Ovary (tissue), 7 donors: ENCODE measurements at regions not wholly inside any gene's neighbourhood (a gene's known extent, or its start where the extent isn't known, plus 50 kb on each side); places are given as distances from the start of the nearest gene placed in this dataset.

Experiments
- DNase-seq, 5 donors: peaks; one replicate each; pipeline ENCODE4 v3.0.0-alpha.2; 2019 to 2020
- H3K27ac ChIP-seq, 2 donors: fragments of 200-600 bp; one replicate each; pipeline versions ENCODE4 v1.5.1 to v1.8.0; 2019 to 2022
- H3K27me3 ChIP-seq: fragments of 200-600 bp; one replicate; pipeline ENCODE4 v1.8.0; 2022
- H3K36me3 ChIP-seq: fragments of 200-600 bp; sonication (generic); one replicate; pipeline ENCODE4 v1.5.1; 2019
- H3K4me1 ChIP-seq: one replicate; pipeline ENCODE4 v1.8.1; 2013; ENCODE audit warnings: mild to moderate bottlenecking, moderate library complexity; ENCODE audit not compliant: insufficient read depth
- H3K4me3 ChIP-seq: fragments of 200-600 bp; sonication (generic); one replicate; pipeline ENCODE4 v1.5.1; 2017
- H3K9me3 ChIP-seq, 2 donors: fragments of 200-600 bp in 1 of 2; sonication (generic) in 1 of 2; one replicate each; pipeline versions ENCODE4 v1.5.1 to v1.8.1; 2013 to 2019; ENCODE audit warnings: mild to moderate bottlenecking in 1 of 2, moderate library complexity in 1 of 2
- EP300 ChIP-seq: sonication (generic); formaldehyde crosslinking; IDR thresholded peaks from one replicate; pipeline ENCODE4 v1.6.1; 2017; ENCODE audit warnings: antibody characterized with exemption
- POLR2A ChIP-seq: fragments of 450-650 bp; IDR thresholded peaks from one replicate; pipeline ENCODE4 v1.6.1; 2017; ENCODE audit warnings: antibody characterized with exemption, mild to moderate bottlenecking, moderate library complexity
- WGBS, 3 donors: extraction: QIAGEN DNeasy Blood & Tissue Kit in 1 of 3; methylation state at CpG; one replicate each; pipeline versions ENCODE4 v1.1.5 to v1.1.7; 2013 to 2017; 5-methylcytosine and 5-hydroxymethylcytosine counted together
- intact Hi-C, 4 donors: fragments of 100-400 bp; cut with DNase I; formaldehyde crosslinking; loops; one replicate each; pipeline versions ENCODE4 v1.11.0 to v1.15.1; 2022 to 2023
- TF ChIP-seq, protein P1 (sequence below), 3 donors: fragments of 450-650 bp in 2 of 3; fragments of 200-600 bp in 1 of 3; IDR thresholded peaks; one replicate each; pipeline versions ENCODE4 v1.5.1 to v1.8.0; 2016 to 2022; ENCODE audit warnings: antibody characterized with exemption in 3 of 3, mild to moderate bottlenecking in 1 of 3
- donor health status: DM: no; HTN: no; CAD: no; lungs with moderate emphysema.
- donor health status: DM: no; HTN: no; CAD: no.
- donor health status: Bipolar disorder and iron deficiency.
- donor health status: DM: no; HTN: no; CAD: no.
- donor health status: DM: yes; HTN: yes; CAD: no.

GRCh38 chr6:165807249-165807960 lies 144.4 kb upstream of the PDE10A start:
- Histone ChIP-seq H3K27me3 (no peaks in the 10 kb centered on the region), H3K27ac (no peak overlapping the region), H3K36me3 (no peaks in the 10 kb centered on the region), H3K4me3 (no peak overlapping the region), H3K4me1 (peaks cover 4% of the 10 kb centered on the region), H3K9me3 (peaks cover 0 to 4% of the 10 kb centered on the region in 2 donors)
- DNase-seq = no peak
- intact Hi-C loops = no loop called here
- WGBS, 3 donors = 29 to 53% (median 37%) methylated on average over 10 of the region's 10 CpGs
- no peak for TF ChIP-seq POLR2A
- TF ChIP-seq, protein P1, sequence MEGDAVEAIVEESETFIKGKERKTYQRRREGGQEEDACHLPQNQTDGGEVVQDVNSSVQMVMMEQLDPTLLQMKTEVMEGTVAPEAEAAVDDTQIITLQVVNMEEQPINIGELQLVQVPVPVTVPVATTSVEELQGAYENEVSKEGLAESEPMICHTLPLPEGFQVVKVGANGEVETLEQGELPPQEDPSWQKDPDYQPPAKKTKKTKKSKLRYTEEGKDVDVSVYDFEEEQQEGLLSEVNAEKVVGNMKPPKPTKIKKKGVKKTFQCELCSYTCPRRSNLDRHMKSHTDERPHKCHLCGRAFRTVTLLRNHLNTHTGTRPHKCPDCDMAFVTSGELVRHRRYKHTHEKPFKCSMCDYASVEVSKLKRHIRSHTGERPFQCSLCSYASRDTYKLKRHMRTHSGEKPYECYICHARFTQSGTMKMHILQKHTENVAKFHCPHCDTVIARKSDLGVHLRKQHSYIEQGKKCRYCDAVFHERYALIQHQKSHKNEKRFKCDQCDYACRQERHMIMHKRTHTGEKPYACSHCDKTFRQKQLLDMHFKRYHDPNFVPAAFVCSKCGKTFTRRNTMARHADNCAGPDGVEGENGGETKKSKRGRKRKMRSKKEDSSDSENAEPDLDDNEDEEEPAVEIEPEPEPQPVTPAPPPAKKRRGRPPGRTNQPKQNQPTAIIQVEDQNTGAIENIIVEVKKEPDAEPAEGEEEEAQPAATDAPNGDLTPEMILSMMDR (IDR thresholded peaks at IDR 0.05) = no peak
- TF ChIP-seq EP300 = no peak

DNA sequence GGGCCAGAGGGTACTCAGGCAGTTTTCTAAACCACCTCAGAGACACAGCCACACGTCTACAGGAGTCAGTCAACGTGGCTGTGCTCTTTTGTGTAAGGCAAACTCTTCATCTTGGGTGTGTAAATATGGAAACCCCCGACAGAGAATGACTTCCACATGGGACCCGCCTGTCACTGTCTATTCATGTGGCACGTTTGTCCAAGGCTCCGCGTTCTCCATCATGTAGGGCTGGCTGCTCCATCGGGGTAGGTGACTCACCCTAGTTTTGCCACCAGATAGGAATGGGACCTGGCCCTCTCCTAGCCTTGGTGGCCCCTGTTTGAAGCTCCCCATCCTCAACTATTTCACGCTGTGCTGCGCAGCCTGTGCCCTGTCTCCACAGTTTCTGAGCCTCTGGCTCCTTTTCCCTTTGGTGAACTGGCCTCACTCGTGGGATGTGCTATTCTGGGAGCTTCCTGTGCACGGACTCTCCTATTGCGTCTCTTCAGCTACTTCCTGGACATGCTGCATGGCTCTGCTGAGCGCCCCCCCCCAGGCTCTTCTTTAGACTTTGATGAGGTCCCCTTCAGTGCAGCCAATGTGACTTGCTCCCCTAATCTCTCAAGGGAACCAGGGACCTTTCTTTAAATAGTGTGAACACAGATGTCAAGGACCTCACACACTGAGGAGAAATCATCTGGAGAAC lies 143.2 kb upstream of the PDE10A start:
- H3K9me3 ChIP-seq = peaks cover 0 to 4% of the 10 kb centered on the region in 2 donors
- no peaks in the 10 kb centered on the region for H3K27me3 ChIP-seq
- H3K4me1 ChIP-seq = peaks cover 4% of the 10 kb centered on the region
- no peak for DNase-seq
- no peaks in the 10 kb centered on the region for H3K36me3 ChIP-seq
- TF ChIP-seq, protein P1 (IDR thresholded peaks at IDR 0.05) = no peak
- no peak for TF ChIP-seq POLR2A
- TF ChIP-seq EP300 = no peak
- 88 to 89% (median 89%) methylated on average over 14 of the region's 14 CpGs for WGBS, 3 donors
- no peak overlapping the region for H3K27ac ChIP-seq
- no peak overlapping the region for H3K4me3 ChIP-seq
- intact Hi-C loops = no loop called here

DNA sequence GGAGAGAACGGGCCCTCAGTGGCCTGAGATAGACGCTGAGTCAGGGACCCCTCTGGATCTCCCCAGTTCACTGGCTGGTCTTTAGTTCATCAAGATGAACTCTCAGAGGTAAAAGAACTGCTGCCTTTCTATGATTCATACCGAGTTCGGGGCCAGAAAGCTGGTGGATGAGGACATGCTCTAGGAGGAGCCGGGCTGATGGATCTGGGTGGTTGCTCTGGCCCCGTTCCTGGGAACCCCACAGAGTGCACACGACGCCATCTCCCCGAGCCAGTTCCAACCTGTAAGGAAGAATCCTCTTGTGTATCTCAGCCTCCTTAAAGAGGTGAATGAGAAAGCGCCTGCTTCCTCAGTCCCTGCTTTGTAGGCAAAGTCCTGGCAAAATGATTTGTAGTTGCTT lies 142.6 kb upstream of the PDE10A start:
- no peak overlapping the region for H3K4me3 ChIP-seq

GRCh38 chr6:165805067-165805555 lies 142.1 kb upstream of the PDE10A start:
- WGBS, 3 donors = 21 to 27% (median 24%) methylated on average over 30 to 39 of the region's 39 CpGs
- H3K27me3 ChIP-seq = no peaks in the 10 kb centered on the region
- peaks cover 0 to 4% of the 10 kb centered on the region in 2 donors for H3K9me3 ChIP-seq
- intact Hi-C loops = no loop called here
- H3K27ac ChIP-seq = no peak overlapping the region
- no peak for DNase-seq
- TF ChIP-seq, protein P1 (IDR thresholded peaks at IDR 0.05) = no peak
- no peak for TF ChIP-seq EP300
- TF ChIP-seq POLR2A = no peak
- H3K4me1 ChIP-seq = peaks cover 4% of the 10 kb centered on the region
- no peaks in the 10 kb centered on the region for H3K36me3 ChIP-seq
- peak overlapping the region; percentile 45 for H3K4me3 ChIP-seq

More for the DNA sequence above, 142.6 kb upstream of the PDE10A start:
- DNase-seq = no peak
- Histone ChIP-seq H3K27ac (no peak overlapping the region), H3K27me3 (no peaks in the 10 kb centered on the region), H3K4me1 (peaks cover 4% of the 10 kb centered on the region), H3K9me3 (peaks cover 0 to 4% of the 10 kb centered on the region in 2 donors), H3K36me3 (no peaks in the 10 kb centered on the region)
- intact Hi-C loops = no loop called here
- WGBS, 3 donors = 83 to 89% (median 86%) methylated on average over 10 of the region's 10 CpGs
- TF ChIP-seq EP300 = no peak
- no peak for TF ChIP-seq POLR2A
- TF ChIP-seq, protein P1 (IDR thresholded peaks at IDR 0.05) = no peak
